HCT116 (cell line): ENCODE measurements at regions not wholly inside any gene's neighbourhood (a gene's known extent, or its start where the extent isn't known, plus 50 kb on each side); places are given as distances from the start of the nearest gene placed in this dataset.

ENCODE experiments used
- ATAC-seq: fragments of 200-7000 bp; cut with Tn5 transposase; 2 replicates; pipeline ENCODE4 v1.9.1; 2020; ENCODE audit warnings: mild to moderate bottlenecking, moderate library complexity
- BruUV-seq: library from RNA; stranded (reverse); fragments of 400-500 nt; replicated peaks from 2 replicates; lab custom pipeline; 2021; lab: Mats Ljungman, UMichigan
- CTCF ChIA-PET: fragments of 300-600 bp; sonication (Branson Sonifier 250); formaldehyde crosslinking; loops from one replicate; lab custom pipeline; 2021; ENCODE audit warnings: antibody characterized with exemption; lab: Charles Lee
- POLR2A ChIA-PET: fragments of 300-600, 350-600 bp; sonication (Branson Sonifier 250); formaldehyde crosslinking; loops from one replicate; lab custom pipeline; 2021; ENCODE audit warnings: antibody characterized with exemption; lab: Charles Lee
- RAD21 ChIA-PET, 2 experiments: fragments of 300-600 bp; sonication (Branson Sonifier 250); formaldehyde crosslinking; loops; one replicate each; lab custom pipeline; 2023; ENCODE audit warnings: low total read pairs in 2 of 2; ENCODE audit not compliant: uncharacterized antibody in 2 of 2, unreplicated experiment in 2 of 2, low non-redundant PET in 1 of 2; lab: Charles Lee
- DNase-seq: peaks from one replicate; pipeline ENCODE4 v3.0.0-alpha.2; 2010; ENCODE audit warnings: low read depth, low spot score
- H2AFZ ChIP-seq: fragments of 200-600 bp; shearing (Covaris generic), sonication (generic); 2 replicates; pipeline ENCODE4 v1.6.1; 2017; ENCODE audit warnings: low read depth, mixed run types, mixed read lengths, antibody characterized with exemption, low read length; ENCODE audit not compliant: poor library complexity, severe bottlenecking
- H3K27ac ChIP-seq: 2 replicates; pipeline ENCODE4 v1.5.1; 2012; ENCODE audit warnings: low read depth, low read length
- H3K27me3 ChIP-seq: fragments of 200-600 bp; sonication (generic); 2 replicates; pipeline ENCODE4 v1.6.1; 2016; ENCODE audit warnings: mixed run types, low read length, mixed read lengths; ENCODE audit not compliant: insufficient read depth
- H3K36me3 ChIP-seq, 2 experiments: fragments of 200-500 bp in 1 of 2; fragments of 200-600 bp in 1 of 2; sonication (Bioruptor generic) in 1 of 2; sonication (generic) in 1 of 2; 2 replicates each; pipeline versions ENCODE4 v1.5.1 to v1.6.1; 2014 to 2016; ENCODE audit warnings: low read length in 2 of 2, inconsistent platforms in 1 of 2, mixed read lengths in 1 of 2, mixed run types in 1 of 2; ENCODE audit not compliant: insufficient read depth in 2 of 2, control insufficient read depth in 1 of 2
- H3K4me1 ChIP-seq, 2 experiments: fragments of 200-600 bp in 1 of 2; sonication (generic) in 1 of 2; 2 replicates each; pipeline versions ENCODE4 v1.5.1 to v1.6.1; 2012 to 2017; ENCODE audit warnings: low read length in 2 of 2, inconsistent platforms in 1 of 2, mild to moderate bottlenecking in 1 of 2, mixed read lengths in 1 of 2, mixed run types in 1 of 2, moderate library complexity in 1 of 2; ENCODE audit not compliant: insufficient read depth in 2 of 2, control insufficient read depth in 1 of 2
- H3K4me2 ChIP-seq: fragments of 200-600 bp; sonication (generic); 2 replicates; pipeline ENCODE4 v1.6.1; 2017; ENCODE audit warnings: mixed run types, low read length, mixed read lengths
- H3K4me3 ChIP-seq, 2 experiments: fragments of 200-600 bp in 1 of 2; sonication (generic) in 1 of 2; replicated peaks in 1 of 2; 2 replicates each; pipeline ENCODE4 v1.5.1; 2011 to 2016; ENCODE audit warnings: low read length in 2 of 2, control low read depth in 1 of 2, low read depth in 1 of 2, mild to moderate bottlenecking in 1 of 2, mixed read lengths in 1 of 2, mixed run types in 1 of 2
- H3K79me2 ChIP-seq: fragments of 200-600 bp; sonication (generic); 2 replicates; pipeline ENCODE4 v1.6.1; 2017; ENCODE audit warnings: mild to moderate bottlenecking, mixed run types, low read length, moderate library complexity, mixed read lengths; ENCODE audit not compliant: insufficient read depth
- H3K9ac ChIP-seq: fragments of 200-600 bp; sonication (generic); 2 replicates; pipeline ENCODE4 v1.6.1; 2016; ENCODE audit warnings: low read length, mixed read lengths
- H3K9me2 ChIP-seq: fragments of 200-600 bp; sonication (generic), shearing (Covaris generic); 2 replicates; pipeline ENCODE4 v1.6.1; 2017; ENCODE audit warnings: mixed run types, mild to moderate bottlenecking, moderate library complexity; ENCODE audit not compliant: insufficient read depth
- H3K9me3 ChIP-seq, 2 experiments: fragments of 200-500 bp in 1 of 2; fragments of 200-600 bp in 1 of 2; sonication (Bioruptor generic) in 1 of 2; sonication (generic) in 1 of 2; 2 replicates each; pipeline ENCODE4 v1.6.1; 2014 to 2017; ENCODE audit warnings: low read length in 2 of 2, mixed read lengths in 2 of 2, inconsistent platforms in 1 of 2, low read depth in 1 of 2, mild to moderate bottlenecking in 1 of 2, mixed run types in 1 of 2, moderate library complexity in 1 of 2; ENCODE audit not compliant: control insufficient read depth in 1 of 2, insufficient read depth in 1 of 2
- H4K20me1 ChIP-seq: fragments of 200-600 bp; sonication (generic), shearing (Covaris generic); 2 replicates; pipeline ENCODE4 v1.6.1; 2017; ENCODE audit warnings: mixed run types, mild to moderate bottlenecking, moderate library complexity; ENCODE audit not compliant: insufficient read depth
- CEBPB ChIP-seq: IDR thresholded peaks from 2 replicates; pipeline ENCODE4 v1.6.1; 2012; ENCODE audit warnings: low read depth
- FOSL1 ChIP-seq: IDR thresholded peaks from 2 replicates; pipeline ENCODE4 v1.6.1; 2012; ENCODE audit warnings: low read depth
- JUND ChIP-seq: IDR thresholded peaks from 2 replicates; pipeline ENCODE4 v1.6.1; 2012
- SRF ChIP-seq: IDR thresholded peaks from 2 replicates; pipeline ENCODE4 v1.6.1; 2012; ENCODE audit warnings: low read depth
- YY1 ChIP-seq: IDR thresholded peaks from 2 replicates; pipeline ENCODE4 v1.6.1; 2011; ENCODE audit warnings: low read length, low read depth, moderate library complexity, mild to moderate bottlenecking; ENCODE audit not compliant: insufficient replicate concordance; ENCODE audit errors: extremely low read depth
- ZBTB33 ChIP-seq: IDR thresholded peaks from 2 replicates; pipeline ENCODE4 v1.6.1; 2011; ENCODE audit warnings: mild to moderate bottlenecking, low read length, moderate library complexity; ENCODE audit not compliant: insufficient replicate concordance; ENCODE audit errors: extremely low read depth
- ZFX ChIP-seq: fragments of 450-650 bp; IDR thresholded peaks from 2 replicates; pipeline ENCODE4 v1.6.1; 2017
- intact Hi-C: fragments of 100-400 bp; cut with micrococcal nuclease; formaldehyde crosslinking; loops from 2 replicates; pipeline ENCODE4 v1.10.0; 2022
- TF ChIP-seq, protein P1 (sequence below), 3 experiments: fragments of 200-600 bp in 1 of 3; sonication (generic) in 1 of 3; IDR thresholded peaks in 2 of 3; conservative IDR thresholded peaks in 1 of 3; 2 replicates each; pipeline ENCODE4 v1.5.1; 2012 to 2017; ENCODE audit warnings: low read depth in 2 of 3, low read length in 2 of 3, antibody characterized with exemption in 1 of 3, borderline replicate concordance in 1 of 3, control low read depth in 1 of 3, mild to moderate bottlenecking in 1 of 3, mixed read lengths in 1 of 3, mixed run types in 1 of 3, moderate library complexity in 1 of 3; ENCODE audit not compliant: insufficient read depth in 1 of 3

- ATAC-seq (no peak), DNase-seq (no peak)
- no TSS peak for BruUV-seq
- POLR2A ChIA-PET = no interaction called here
- RAD21 ChIA-PET = no interaction called here
- no peaks in the 10 kb centered on the region for H3K36me3 ChIP-seq
- no peak overlapping the region for H3K27ac ChIP-seq
- CTCF ChIA-PET = no interaction called here
- intact Hi-C loops = no loop called here
- no peaks in the 10 kb centered on the region for H3K9me3 ChIP-seq
- H3K4me3 ChIP-seq = no peak overlapping the region
- H3K4me2 ChIP-seq = no peak overlapping the region
- TF ChIP-seq JUND (no peak), CEBPB (no peak), YY1 (no peak), FOSL1 (no peak), ZBTB33 (no peak), SRF (no peak), ZFX (no peak)
- TF ChIP-seq, protein P1, sequence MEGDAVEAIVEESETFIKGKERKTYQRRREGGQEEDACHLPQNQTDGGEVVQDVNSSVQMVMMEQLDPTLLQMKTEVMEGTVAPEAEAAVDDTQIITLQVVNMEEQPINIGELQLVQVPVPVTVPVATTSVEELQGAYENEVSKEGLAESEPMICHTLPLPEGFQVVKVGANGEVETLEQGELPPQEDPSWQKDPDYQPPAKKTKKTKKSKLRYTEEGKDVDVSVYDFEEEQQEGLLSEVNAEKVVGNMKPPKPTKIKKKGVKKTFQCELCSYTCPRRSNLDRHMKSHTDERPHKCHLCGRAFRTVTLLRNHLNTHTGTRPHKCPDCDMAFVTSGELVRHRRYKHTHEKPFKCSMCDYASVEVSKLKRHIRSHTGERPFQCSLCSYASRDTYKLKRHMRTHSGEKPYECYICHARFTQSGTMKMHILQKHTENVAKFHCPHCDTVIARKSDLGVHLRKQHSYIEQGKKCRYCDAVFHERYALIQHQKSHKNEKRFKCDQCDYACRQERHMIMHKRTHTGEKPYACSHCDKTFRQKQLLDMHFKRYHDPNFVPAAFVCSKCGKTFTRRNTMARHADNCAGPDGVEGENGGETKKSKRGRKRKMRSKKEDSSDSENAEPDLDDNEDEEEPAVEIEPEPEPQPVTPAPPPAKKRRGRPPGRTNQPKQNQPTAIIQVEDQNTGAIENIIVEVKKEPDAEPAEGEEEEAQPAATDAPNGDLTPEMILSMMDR (IDR thresholded peaks at IDR 0.05 in 2 of 3, conservative IDR thresholded peaks at IDR 0.05 in 1 of 3; ENCODE audit: borderline replicate concordance in 1 of 3, insufficient read depth in 1 of 3, low read depth in 2 of 3, low read length in 2 of 3) = no peak
- H3K79me2 ChIP-seq = no peaks in the 10 kb centered on the region
- H3K9ac ChIP-seq = no peak overlapping the region
- no peak overlapping the region for H2AFZ ChIP-seq
- H3K9me2 ChIP-seq = no peaks in the 10 kb centered on the region
- no peaks in the 10 kb centered on the region for H4K20me1 ChIP-seq
- peaks cover 0 to 3% of the 10 kb centered on the region in 2 experiments; a peak in 3 of 4 replicates for H3K4me1 ChIP-seq
- H3K27me3 ChIP-seq = no peaks in the 10 kb centered on the region
Measured at GRCh38 chr6:74362391-74362790, 666.4 kb downstream of the CD109 start.
